ENCODE measurements at regions not wholly inside any gene's neighbourhood (a gene's known extent, or its start where the extent isn't known, plus 50 kb on each side); places are given as distances from the start of the nearest gene placed in this dataset.

DNA sequence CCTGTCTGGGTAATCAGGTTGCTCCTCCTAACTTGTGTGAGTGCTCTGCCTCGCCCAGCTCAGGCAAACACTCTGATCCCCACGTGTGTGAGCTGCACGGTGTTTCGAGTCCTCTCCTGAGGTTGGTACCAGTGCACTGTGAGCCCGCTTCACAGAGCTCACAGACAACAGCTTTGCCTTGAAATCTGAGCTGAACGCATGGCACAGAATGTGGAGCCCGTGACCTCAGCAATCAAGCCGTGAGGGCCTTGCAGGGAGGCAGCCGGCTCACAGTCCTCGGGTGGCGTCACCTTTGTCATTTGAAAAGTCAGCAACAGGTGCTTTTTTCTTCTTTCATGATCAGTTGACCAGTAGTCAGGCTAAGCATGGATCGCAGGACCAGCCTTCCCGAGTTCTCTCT, 60.2 kb upstream of the ADGRA1 start:
- no peaks in the 10 kb centered on the region for H3K9me3 ChIP-seq (ENCODE audit: control insufficient read depth, low read length)
- no peak overlapping the region for H3K4me3 ChIP-seq (ENCODE audit: extremely low read depth, insufficient read depth, low read length, poor library complexity, severe bottlenecking)
- 70 to 77% methylated on average over 10 to 13 of the region's 13 CpGs for WGBS, 2 experiments (ENCODE audit: insufficient coverage in 2 of 2)
- H3K4me1 ChIP-seq (ENCODE audit: control insufficient read depth, insufficient read depth, low read length, poor library complexity, severe bottlenecking): no peaks in the 10 kb centered on the region
- H3K36me3 ChIP-seq (ENCODE audit: control insufficient read depth, insufficient read depth, low read length): no peaks in the 10 kb centered on the region
- no peak overlapping the region for H3K27ac ChIP-seq (ENCODE audit: low read depth, low read length, severe bottlenecking)

DNA sequence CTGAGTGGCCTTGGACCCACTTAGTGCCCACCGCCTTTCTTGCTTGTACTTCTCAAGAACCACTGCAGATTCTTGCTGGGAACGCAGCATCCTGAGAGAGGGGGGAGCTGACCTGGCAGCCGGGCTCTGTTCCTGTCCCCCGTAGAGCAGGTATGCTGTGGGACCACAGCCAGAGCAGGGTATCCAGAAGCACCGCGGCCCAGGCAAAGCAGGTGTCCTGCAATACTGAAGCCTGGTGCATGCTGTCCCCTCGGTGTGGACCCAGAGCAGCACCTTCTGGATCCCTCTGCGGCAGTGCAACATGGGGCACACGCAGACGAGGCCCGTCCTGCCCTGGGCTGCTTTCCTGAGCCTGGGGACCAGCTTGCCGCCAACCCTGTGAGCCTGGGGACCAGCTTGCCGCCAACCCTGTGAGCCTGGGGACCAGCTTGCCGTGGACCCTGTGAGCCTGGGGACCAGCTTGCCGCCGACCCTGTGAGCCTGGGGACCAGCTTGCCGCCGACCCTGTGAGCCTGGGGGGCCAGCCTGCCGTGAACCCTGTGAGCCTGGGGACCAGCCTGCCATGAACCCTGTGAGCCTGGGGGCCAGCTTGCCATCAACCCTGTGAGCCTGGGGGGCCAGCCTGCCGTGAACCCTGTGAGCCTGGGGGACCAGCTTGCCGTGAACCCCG, 60.9 kb upstream of the ADGRA1 start:
- WGBS, 2 experiments (ENCODE audit: insufficient coverage in 2 of 2): 87 to 91% methylated on average over 20 to 21 of the region's 22 CpGs
- Histone ChIP-seq H3K4me3 (ENCODE audit: extremely low read depth, insufficient read depth, low read length, poor library complexity, severe bottlenecking) (no peak overlapping the region), H3K9me3 (ENCODE audit: control insufficient read depth, low read length) (no peaks in the 10 kb centered on the region), H3K27ac (ENCODE audit: low read depth, low read length, severe bottlenecking) (no peak overlapping the region), H3K4me1 (ENCODE audit: control insufficient read depth, insufficient read depth, low read length, poor library complexity, severe bottlenecking) (no peaks in the 10 kb centered on the region), H3K36me3 (ENCODE audit: control insufficient read depth, insufficient read depth, low read length) (no peaks in the 10 kb centered on the region)

DNA sequence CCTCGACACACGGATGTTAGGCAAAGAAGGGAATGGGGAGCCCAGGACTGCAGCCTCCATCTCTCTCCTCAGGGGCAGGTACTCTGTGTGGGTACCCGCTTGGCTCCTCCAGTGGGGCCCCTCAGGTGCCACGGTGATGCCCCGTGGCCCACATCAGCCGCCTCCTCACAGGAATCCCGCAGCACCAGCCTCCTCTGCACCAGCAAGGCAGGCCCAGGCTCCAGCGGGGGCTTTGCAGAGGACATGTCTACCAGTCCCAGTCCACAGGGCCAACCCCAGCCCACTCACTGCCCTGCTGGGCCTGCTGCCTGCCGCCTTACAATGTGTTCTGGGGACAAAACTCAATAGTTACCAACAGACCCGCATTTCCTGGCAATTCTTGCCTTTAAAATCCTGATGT, 61.6 kb upstream of the ADGRA1 start:
- no peaks in the 10 kb centered on the region for H3K4me1 ChIP-seq (ENCODE audit: control insufficient read depth, insufficient read depth, low read length, poor library complexity, severe bottlenecking)
- H3K9me3 ChIP-seq (ENCODE audit: control insufficient read depth, low read length): no peaks in the 10 kb centered on the region
- no peaks in the 10 kb centered on the region for H3K36me3 ChIP-seq (ENCODE audit: control insufficient read depth, insufficient read depth, low read length)
- H3K4me3 ChIP-seq (ENCODE audit: extremely low read depth, insufficient read depth, low read length, poor library complexity, severe bottlenecking): no peak overlapping the region
- 95% methylated on average over 9 to 10 of the region's 10 CpGs for WGBS, 2 experiments (ENCODE audit: insufficient coverage in 2 of 2)
- H3K27ac ChIP-seq (ENCODE audit: low read depth, low read length, severe bottlenecking): no peak overlapping the region

DNA sequence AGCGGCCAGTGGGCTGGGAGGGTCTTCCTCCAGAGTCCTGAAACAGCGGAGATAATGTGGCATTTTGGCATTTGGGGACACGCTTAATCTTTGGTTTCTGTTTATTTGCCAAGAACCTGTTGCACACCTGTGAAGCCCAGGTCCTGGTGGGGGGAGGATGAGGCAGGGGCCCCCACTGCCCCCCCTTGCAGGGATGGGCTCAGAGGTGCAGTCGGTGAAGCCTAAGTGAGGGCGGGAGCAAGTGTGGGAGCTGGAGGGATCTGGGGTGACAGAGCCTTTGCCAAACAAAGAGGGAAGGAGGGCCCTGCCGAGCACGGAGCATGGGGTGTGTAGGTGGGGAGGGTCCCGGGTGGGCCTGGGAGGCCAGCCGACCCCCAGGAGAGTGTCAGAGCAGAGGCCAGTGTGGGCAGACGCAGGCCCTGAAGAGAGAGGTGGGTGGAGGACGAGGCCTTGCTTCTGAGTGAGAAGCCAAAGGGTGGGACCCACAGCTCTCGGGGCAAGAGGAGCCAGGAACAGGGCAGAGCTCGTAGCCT, 62.1 kb upstream of the ADGRA1 start:
- Histone ChIP-seq H3K9me3 (ENCODE audit: control insufficient read depth, low read length) (no peaks in the 10 kb centered on the region), H3K4me3 (ENCODE audit: extremely low read depth, insufficient read depth, low read length, poor library complexity, severe bottlenecking) (no peak overlapping the region), H3K27ac (ENCODE audit: low read depth, low read length, severe bottlenecking) (no peak overlapping the region), H3K36me3 (ENCODE audit: control insufficient read depth, insufficient read depth, low read length) (no peaks in the 10 kb centered on the region), H3K4me1 (ENCODE audit: control insufficient read depth, insufficient read depth, low read length, poor library complexity, severe bottlenecking) (no peaks in the 10 kb centered on the region)
- 90 to 99% methylated on average over 10 to 13 of the region's 13 CpGs for WGBS, 2 experiments (ENCODE audit: insufficient coverage in 2 of 2)

DNA sequence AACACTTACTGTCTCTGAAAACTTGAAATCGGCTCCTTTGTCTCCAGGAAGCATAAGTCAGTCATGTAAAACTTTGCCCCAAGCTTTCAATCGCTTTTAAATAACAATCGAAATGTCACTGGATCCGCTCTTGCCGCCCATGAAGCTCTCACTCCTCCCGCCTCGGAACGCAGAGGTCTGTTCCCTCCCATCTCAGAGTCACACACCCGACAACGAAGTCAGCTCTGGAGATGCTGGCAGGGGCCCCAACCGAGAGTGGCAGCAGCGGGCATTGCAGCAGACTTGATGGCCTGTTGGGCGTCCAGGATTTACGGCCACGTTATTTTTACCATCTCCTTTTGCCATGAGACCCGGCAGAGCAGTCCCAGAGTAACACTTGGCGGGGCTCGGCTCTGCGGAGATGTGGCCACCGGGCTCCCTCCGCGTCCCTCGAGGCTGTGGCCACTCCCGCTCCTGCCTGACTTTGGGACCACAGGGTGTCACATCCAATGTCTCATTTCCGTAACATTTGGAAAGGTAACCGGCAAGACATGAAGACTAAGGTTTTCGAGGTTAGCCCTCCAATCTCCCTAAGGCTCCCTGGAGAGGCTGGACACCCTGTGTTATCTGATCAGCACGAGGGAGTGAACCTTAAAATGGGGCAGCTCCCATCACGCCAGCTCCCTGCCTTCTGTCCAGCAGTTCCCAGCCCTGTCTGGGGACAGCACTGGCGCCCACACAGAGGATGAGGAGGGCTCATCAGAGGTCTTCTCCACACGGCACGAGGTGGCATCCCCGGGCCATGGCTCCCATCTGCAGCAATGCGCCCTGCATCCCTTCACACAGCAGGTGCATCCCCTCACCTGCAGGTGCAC, 62.8 kb upstream of the ADGRA1 start:
- H3K36me3 ChIP-seq (ENCODE audit: control insufficient read depth, insufficient read depth, low read length): no peaks in the 10 kb centered on the region
- no peaks in the 10 kb centered on the region for H3K9me3 ChIP-seq (ENCODE audit: control insufficient read depth, low read length)
- no peaks in the 10 kb centered on the region for H3K4me1 ChIP-seq (ENCODE audit: control insufficient read depth, insufficient read depth, low read length, poor library complexity, severe bottlenecking)
- 54 to 58% methylated on average over 34 of the region's 34 CpGs for WGBS, 2 experiments (ENCODE audit: insufficient coverage in 2 of 2)
- H3K27ac ChIP-seq (ENCODE audit: low read depth, low read length, severe bottlenecking): no peak overlapping the region
- H3K4me3 ChIP-seq (ENCODE audit: extremely low read depth, insufficient read depth, low read length, poor library complexity, severe bottlenecking): no peak overlapping the region

DNA sequence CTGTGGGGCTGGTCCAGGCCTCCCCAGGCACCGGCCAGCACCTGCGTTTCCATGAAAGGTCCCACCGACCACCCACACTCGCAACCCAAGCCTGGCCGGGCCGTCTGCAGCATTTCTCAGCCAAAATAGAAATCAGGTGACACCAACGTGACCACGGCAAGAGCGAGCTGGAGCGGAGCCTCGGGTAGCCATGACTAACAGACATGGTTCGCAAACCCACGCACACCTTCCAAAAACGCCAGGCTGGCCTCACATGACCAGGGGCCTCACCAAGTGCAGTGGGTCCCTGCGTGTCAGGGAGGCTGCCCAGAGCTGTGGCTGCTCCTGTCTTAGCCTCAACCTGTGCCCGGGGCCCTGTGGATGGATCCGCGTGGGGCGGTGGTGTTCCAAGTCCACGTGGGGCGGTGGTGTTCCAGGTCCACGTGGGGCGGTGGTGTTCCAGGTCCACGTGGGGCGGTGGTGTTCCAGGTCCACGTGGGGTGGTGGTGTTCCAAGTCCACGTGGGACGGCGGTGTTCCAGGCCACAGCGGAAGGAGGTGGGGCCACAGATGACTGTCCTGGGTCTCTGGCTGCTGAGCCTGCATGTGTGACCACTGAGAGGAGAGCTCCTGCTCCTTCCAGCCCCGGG, 64.4 kb upstream of the ADGRA1 start:
- H3K4me1 ChIP-seq (ENCODE audit: control insufficient read depth, insufficient read depth, low read length, poor library complexity, severe bottlenecking): no peaks in the 10 kb centered on the region
- no peak overlapping the region for H3K4me3 ChIP-seq (ENCODE audit: extremely low read depth, insufficient read depth, low read length, poor library complexity, severe bottlenecking)
- 94 to 95% methylated on average over 26 to 31 of the region's 31 CpGs for WGBS, 2 experiments (ENCODE audit: insufficient coverage in 2 of 2)
- H3K9me3 ChIP-seq (ENCODE audit: control insufficient read depth, low read length): no peaks in the 10 kb centered on the region
- H3K27ac ChIP-seq (ENCODE audit: low read depth, low read length, severe bottlenecking): no peak overlapping the region
- H3K36me3 ChIP-seq (ENCODE audit: control insufficient read depth, insufficient read depth, low read length): no peaks in the 10 kb centered on the region

DNA sequence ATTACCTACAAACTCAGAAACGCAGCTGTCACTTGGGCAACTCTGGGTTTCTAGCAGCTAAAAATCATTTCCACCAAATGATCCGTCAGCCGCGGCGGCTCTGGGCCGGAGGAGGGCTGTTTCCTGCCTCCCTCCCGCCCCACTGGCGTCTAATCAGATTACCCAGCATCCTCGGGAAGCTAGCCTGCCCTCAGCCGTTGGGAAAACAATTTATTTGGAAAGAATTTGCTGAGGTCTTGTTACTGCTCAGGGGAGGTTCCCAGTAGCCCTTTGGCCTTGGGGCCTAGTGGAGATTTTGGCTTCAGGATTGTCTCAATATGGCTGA, 65.0 kb upstream of the ADGRA1 start:
- Histone ChIP-seq H3K4me1 (ENCODE audit: control insufficient read depth, insufficient read depth, low read length, poor library complexity, severe bottlenecking) (no peaks in the 10 kb centered on the region), H3K9me3 (ENCODE audit: control insufficient read depth, low read length) (no peaks in the 10 kb centered on the region), H3K4me3 (ENCODE audit: extremely low read depth, insufficient read depth, low read length, poor library complexity, severe bottlenecking) (no peak overlapping the region), H3K36me3 (ENCODE audit: control insufficient read depth, insufficient read depth, low read length) (no peaks in the 10 kb centered on the region), H3K27ac (ENCODE audit: low read depth, low read length, severe bottlenecking) (no peak overlapping the region)
- WGBS, 2 experiments (ENCODE audit: insufficient coverage in 2 of 2): 81 to 82% methylated on average over 9 to 10 of the region's 10 CpGs

DNA sequence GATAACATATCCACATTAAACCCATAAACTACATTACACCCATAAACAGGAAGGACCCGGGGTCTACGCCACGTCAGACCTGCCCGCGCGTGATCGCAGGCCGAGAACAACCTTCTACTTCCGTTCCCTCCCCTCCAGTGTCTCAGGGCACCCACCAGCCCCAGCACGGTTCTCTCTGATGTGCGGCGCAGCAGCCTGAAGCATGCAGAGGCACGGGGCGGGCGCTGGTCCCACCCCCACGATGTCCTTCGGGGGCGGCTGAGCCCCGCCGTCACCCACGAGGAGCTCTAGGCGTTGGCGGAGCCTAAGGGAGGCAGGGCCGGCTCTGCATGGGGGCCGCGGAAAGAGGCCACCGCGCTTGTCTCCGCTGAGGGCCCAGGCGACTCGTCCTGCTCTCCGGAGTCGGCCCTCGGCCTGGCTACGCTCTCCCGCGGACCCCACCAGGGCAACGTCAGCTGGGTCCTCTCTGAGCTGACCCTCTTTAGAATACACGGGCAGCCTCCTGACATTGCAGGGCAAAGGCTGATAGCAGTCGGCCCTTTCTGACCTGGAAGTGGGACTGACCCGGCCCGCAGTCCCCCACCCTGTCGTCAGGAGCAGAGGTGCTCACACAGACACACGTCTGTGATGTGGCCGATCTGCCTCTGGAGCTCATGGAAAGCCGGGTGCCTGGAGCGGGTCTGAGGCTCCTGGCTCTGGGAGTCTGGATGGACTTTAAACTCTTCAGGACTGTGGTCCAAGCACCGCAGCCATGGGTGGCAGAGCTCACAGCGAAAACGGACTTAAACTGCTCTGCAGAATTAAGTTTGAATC, 65.6 kb upstream of the ADGRA1 start:
- Histone ChIP-seq H3K4me1 (ENCODE audit: control insufficient read depth, insufficient read depth, low read length, poor library complexity, severe bottlenecking) (no peaks in the 10 kb centered on the region), H3K27ac (ENCODE audit: low read depth, low read length, severe bottlenecking) (no peak overlapping the region), H3K9me3 (ENCODE audit: control insufficient read depth, low read length) (no peaks in the 10 kb centered on the region), H3K36me3 (ENCODE audit: control insufficient read depth, insufficient read depth, low read length) (no peaks in the 10 kb centered on the region), H3K4me3 (ENCODE audit: extremely low read depth, insufficient read depth, low read length, poor library complexity, severe bottlenecking) (no peak overlapping the region)
- 91 to 94% methylated on average over 41 to 50 of the region's 50 CpGs for WGBS, 2 experiments (ENCODE audit: insufficient coverage in 2 of 2)

DNA sequence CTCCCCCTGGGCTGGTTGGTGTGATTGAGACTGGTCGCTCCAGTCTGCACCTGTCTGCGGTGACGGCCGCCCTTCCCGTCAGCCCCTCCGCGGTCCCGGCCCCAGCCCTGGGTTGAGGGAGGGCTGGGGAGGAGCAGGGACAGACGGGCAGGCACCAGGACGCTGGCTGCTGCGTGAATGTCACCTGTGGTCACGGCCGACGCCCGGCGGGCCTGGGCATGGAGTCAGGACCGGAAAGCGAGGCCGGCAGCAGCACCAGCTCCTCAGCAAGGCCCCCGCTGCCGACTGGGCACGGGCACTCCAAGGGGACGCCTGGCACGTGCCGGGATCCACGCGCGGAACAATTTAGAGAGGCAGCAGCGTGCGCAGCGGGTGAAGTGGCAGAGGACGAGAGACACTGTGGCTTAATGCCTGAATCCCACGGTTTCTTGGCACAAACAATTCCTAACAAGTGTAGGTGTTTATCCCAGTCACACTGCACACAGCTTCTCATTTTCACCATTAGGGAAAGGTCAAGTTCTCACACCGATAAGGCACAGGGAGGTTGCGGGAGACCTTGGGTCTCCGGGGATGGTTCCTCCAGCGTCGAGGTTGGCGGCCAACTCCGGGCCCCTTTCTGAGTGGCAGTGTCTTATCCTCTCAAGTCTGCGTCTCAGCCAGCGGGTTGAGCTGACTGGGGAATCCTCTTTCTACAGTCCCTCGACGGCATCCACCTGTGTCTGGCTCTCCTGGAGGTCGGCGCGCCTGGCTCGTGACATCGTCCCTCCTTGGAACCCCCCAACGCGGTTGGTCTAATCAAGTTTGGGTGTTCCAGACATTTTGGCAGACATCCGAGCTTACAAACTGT, 66.4 kb upstream of the ADGRA1 start:
- WGBS, 2 experiments (ENCODE audit: insufficient coverage in 2 of 2): 95 to 96% methylated on average over 51 to 52 of the region's 52 CpGs

More for the DNA sequence above, 66.4 kb upstream of the ADGRA1 start:
- Histone ChIP-seq H3K27ac (ENCODE audit: low read depth, low read length, severe bottlenecking) (no peak overlapping the region), H3K4me1 (ENCODE audit: control insufficient read depth, insufficient read depth, low read length, poor library complexity, severe bottlenecking) (no peaks in the 10 kb centered on the region), H3K4me3 (ENCODE audit: extremely low read depth, insufficient read depth, low read length, poor library complexity, severe bottlenecking) (no peak overlapping the region), H3K36me3 (ENCODE audit: control insufficient read depth, insufficient read depth, low read length) (no peaks in the 10 kb centered on the region), H3K9me3 (ENCODE audit: control insufficient read depth, low read length) (no peaks in the 10 kb centered on the region)

All from mesodermal cell (in vitro differentiated cells).